CD4-positive, alpha-beta memory T cell (primary cell): ENCODE measurements at regions not wholly inside any gene's neighbourhood (a gene's known extent, or its start where the extent isn't known, plus 50 kb on each side); places are given as distances from the start of the nearest gene placed in this dataset.
A peak's percentile ranks its signal among the peaks of the same experiment; 100 is the strongest.

Experiments
- CTCF ChIA-PET: fragments of 350-600 bp; sonication (Branson Sonifier 250); formaldehyde crosslinking; loops from one replicate; lab custom pipeline; 2021; ENCODE audit warnings: inconsistent platforms; ENCODE audit not compliant: partially characterized antibody; lab: Charles Lee
- POLR2A ChIA-PET: fragments of 350-600 bp; sonication (Branson Sonifier 250); formaldehyde crosslinking; loops from one replicate; lab custom pipeline; 2021; ENCODE audit not compliant: partially characterized antibody; lab: Charles Lee
- DNase-seq, 5 donors: peaks; one replicate each; pipeline versions ENCODE4 v3.0.0 to v3.0.0-alpha.2; 2020 to 2022; ENCODE audit warnings: mixed read lengths in 1 of 5
- H3K27ac ChIP-seq: one replicate; pipeline ENCODE4 v1.7.0; 2013; ENCODE audit warnings: low read depth, low read length
- H3K27me3 ChIP-seq: 2 replicates; pipeline ENCODE4 v1.7.0; 2013; ENCODE audit warnings: mild to moderate bottlenecking, low read length, moderate library complexity; ENCODE audit not compliant: insufficient read depth
- H3K36me3 ChIP-seq: 2 replicates; pipeline ENCODE4 v1.7.0; 2013; ENCODE audit warnings: mild to moderate bottlenecking, low read length, moderate library complexity; ENCODE audit not compliant: insufficient read depth
- H3K4me1 ChIP-seq: 2 replicates; pipeline ENCODE4 v1.7.0; 2013; ENCODE audit warnings: mild to moderate bottlenecking, low read length, moderate library complexity; ENCODE audit not compliant: insufficient read depth
- H3K4me3 ChIP-seq, 2 donors: one replicate each; pipeline ENCODE4 v1.7.0; 2013; ENCODE audit warnings: low read length in 2 of 2, mild to moderate bottlenecking in 1 of 2
- H3K9me3 ChIP-seq, 2 donors: one replicate each; pipeline ENCODE4 v1.7.0; 2013; ENCODE audit warnings: low read length in 2 of 2, control low read depth in 1 of 2; ENCODE audit not compliant: control insufficient read depth in 1 of 2
- H3K27ac Mint-ChIP-seq, 7 donors: one replicate each; pipeline ENCODE4 v1.8.0; 2020 to 2021; ENCODE audit warnings: mixed read lengths in 7 of 7, mild to moderate bottlenecking in 6 of 7, inconsistent platforms in 3 of 7, moderate library complexity in 3 of 7
- H3K27me3 Mint-ChIP-seq, 2 donors: one replicate each; pipeline ENCODE4 v1.8.0; 2020 to 2021; ENCODE audit warnings: mixed read lengths in 2 of 2
- H3K36me3 Mint-ChIP-seq, 2 donors: one replicate each; pipeline ENCODE4 v1.8.0; 2020 to 2021; ENCODE audit warnings: mixed read lengths in 2 of 2, inconsistent platforms in 1 of 2, mild to moderate bottlenecking in 1 of 2
- H3K4me1 Mint-ChIP-seq, 4 donors: one replicate each; pipeline ENCODE4 v1.8.0; 2020 to 2021; ENCODE audit warnings: mixed read lengths in 4 of 4, mild to moderate bottlenecking in 1 of 4
- H3K4me3 Mint-ChIP-seq, 8 donors: one replicate each; pipeline ENCODE4 v1.8.0; 2020 to 2021; ENCODE audit warnings: mixed read lengths in 8 of 8, mild to moderate bottlenecking in 7 of 8, moderate library complexity in 6 of 8, inconsistent platforms in 3 of 8
- H3K9me3 Mint-ChIP-seq, 8 donors: one replicate each; pipeline ENCODE4 v1.8.0; 2020 to 2021; ENCODE audit warnings: mixed read lengths in 8 of 8, mild to moderate bottlenecking in 5 of 8, inconsistent platforms in 3 of 8, moderate library complexity in 1 of 8
- intact Hi-C: fragments of 100-400 bp; cut with micrococcal nuclease; formaldehyde crosslinking; loops from one replicate; pipeline ENCODE4 v1.15.1; 2023

GRCh38 chr2:236735825-236736238 is 166.2 kb downstream of the ACKR3 start:
- Mint-ChIP-seq H3K4me1 (no peaks in the 10 kb centered on the region), H3K4me3 (no peak overlapping the region), H3K9me3 (peaks cover 0 to 5% (median 0%) of the 10 kb centered on the region in 8 donors), H3K27ac (no peak overlapping the region), H3K27me3 (peaks cover 6 to 9% of the 10 kb centered on the region in 2 donors), H3K36me3 (no peaks in the 10 kb centered on the region)
- intact Hi-C loops: no loop called here
- no peak overlapping the region for H3K4me3 ChIP-seq
- H3K9me3 ChIP-seq: no peaks in the 10 kb centered on the region
- H3K36me3 ChIP-seq: no peaks in the 10 kb centered on the region
- H3K27ac ChIP-seq: no peak overlapping the region
- no peak for DNase-seq
- ChIA-PET POLR2A (no interaction called here), CTCF (no interaction called here)
- H3K27me3 ChIP-seq: no peaks in the 10 kb centered on the region
- H3K4me1 ChIP-seq: no peaks in the 10 kb centered on the region

- ChIA-PET CTCF (no interaction called here), POLR2A (no interaction called here)
- Mint-ChIP-seq H3K27ac (no peak overlapping the region), H3K4me1 (no peaks in the 10 kb centered on the region), H3K27me3 (peaks cover 6 to 9% of the 10 kb centered on the region in 2 donors), H3K36me3 (no peaks in the 10 kb centered on the region), H3K4me3 (no peak overlapping the region), H3K9me3 (peaks cover 0 to 5% (median 0%) of the 10 kb centered on the region in 8 donors)
- no peak for DNase-seq
- Histone ChIP-seq H3K4me3 (no peak overlapping the region), H3K27ac (no peak overlapping the region), H3K27me3 (no peaks in the 10 kb centered on the region), H3K9me3 (no peaks in the 10 kb centered on the region), H3K36me3 (no peaks in the 10 kb centered on the region), H3K4me1 (no peaks in the 10 kb centered on the region)
- intact Hi-C loops: no loop called here
These were observed 168.4 kb downstream of the ACKR3 start for GRCh38 chr2:236738030-236738429.

GRCh38 chr2:236738896-236739295 is 169.3 kb downstream of the ACKR3 start:
- no peaks in the 10 kb centered on the region for H3K4me1 ChIP-seq
- no peaks in the 10 kb centered on the region for H3K9me3 ChIP-seq
- H3K27ac ChIP-seq: no peak overlapping the region
- DNase-seq: no peak
- H3K36me3 ChIP-seq: no peaks in the 10 kb centered on the region
- Mint-ChIP-seq H3K27me3 (peaks cover 8% of the 10 kb centered on the region in 2 donors), H3K4me3 (no peak overlapping the region), H3K27ac (no peak overlapping the region), H3K36me3 (no peaks in the 10 kb centered on the region), H3K4me1 (no peaks in the 10 kb centered on the region), H3K9me3 (peaks cover 0 to 5% (median 0%) of the 10 kb centered on the region in 8 donors)
- CTCF ChIA-PET: no interaction called here
- H3K27me3 ChIP-seq: no peaks in the 10 kb centered on the region
- intact Hi-C loops: no loop called here
- POLR2A ChIA-PET: no interaction called here
- no peak overlapping the region for H3K4me3 ChIP-seq

GRCh38 chr2:236739663-236740062 is 170.0 kb downstream of the ACKR3 start:
- DNase-seq: no peak
- ChIA-PET CTCF (interaction anchor here (0.6 kb wide), 1 partner anchor 70 kb away, joined by 3 read pairs; no protein-coding TSS in a partner anchor), POLR2A (no interaction called here)
- H3K9me3 Mint-ChIP-seq: peaks cover 0 to 5% (median 0%) of the 10 kb centered on the region in 8 donors
- no peaks in the 10 kb centered on the region for H3K4me1 Mint-ChIP-seq
- Histone ChIP-seq H3K4me3 (no peak overlapping the region), H3K27me3 (no peaks in the 10 kb centered on the region), H3K4me1 (no peaks in the 10 kb centered on the region), H3K27ac (no peak overlapping the region), H3K36me3 (no peaks in the 10 kb centered on the region), H3K9me3 (no peaks in the 10 kb centered on the region)
- intact Hi-C loops: no loop called here
- H3K27ac Mint-ChIP-seq: peak overlapping the region in 1 of 7 donors; percentile 36
- H3K4me3 Mint-ChIP-seq: no peak overlapping the region
- no peaks in the 10 kb centered on the region for H3K36me3 Mint-ChIP-seq
- H3K27me3 Mint-ChIP-seq: peaks cover 7 to 8% of the 10 kb centered on the region in 2 donors

GRCh38 chr2:236740506-236740905 is 170.9 kb downstream of the ACKR3 start:
- H3K4me1 Mint-ChIP-seq: no peaks in the 10 kb centered on the region
- DNase-seq: no peak
- CTCF ChIA-PET: no interaction called here

GRCh38 chr2:236743039-236743920 is 173.7 kb downstream of the ACKR3 start:
- H3K27ac ChIP-seq: no peak overlapping the region
- no peaks in the 10 kb centered on the region for H3K9me3 ChIP-seq
- Mint-ChIP-seq H3K9me3 (peaks cover 0 to 5% (median 0%) of the 10 kb centered on the region in 8 donors), H3K36me3 (no peaks in the 10 kb centered on the region), H3K4me3 (no peak overlapping the region), H3K27me3 (peaks cover 5 to 11% of the 10 kb centered on the region in 2 donors), H3K4me1 (no peaks in the 10 kb centered on the region), H3K27ac (no peak overlapping the region)
- no peak for DNase-seq
- H3K27me3 ChIP-seq: no peaks in the 10 kb centered on the region
- H3K36me3 ChIP-seq: no peaks in the 10 kb centered on the region
- ChIA-PET CTCF (no interaction called here), POLR2A (no interaction called here)
- H3K4me1 ChIP-seq: no peaks in the 10 kb centered on the region
- intact Hi-C loops: no loop called here
- H3K4me3 ChIP-seq: no peak overlapping the region

More at GRCh38 chr2:236740506-236740905, 170.9 kb downstream of the ACKR3 start:
- no peaks in the 10 kb centered on the region for H3K4me1 ChIP-seq
- no peak overlapping the region for H3K27ac ChIP-seq
- Mint-ChIP-seq H3K36me3 (no peaks in the 10 kb centered on the region), H3K9me3 (peaks cover 0 to 5% (median 0%) of the 10 kb centered on the region in 8 donors), H3K27me3 (peaks cover 7 to 8% of the 10 kb centered on the region in 2 donors), H3K27ac (no peak overlapping the region), H3K4me3 (no peak overlapping the region)
- H3K4me3 ChIP-seq: no peak overlapping the region
- intact Hi-C loops: no loop called here
- POLR2A ChIA-PET: no interaction called here
- no peaks in the 10 kb centered on the region for H3K9me3 ChIP-seq
- no peaks in the 10 kb centered on the region for H3K36me3 ChIP-seq
- no peaks in the 10 kb centered on the region for H3K27me3 ChIP-seq

- Mint-ChIP-seq H3K27me3 (peaks cover 5 to 8% of the 10 kb centered on the region in 2 donors), H3K4me3 (no peak overlapping the region), H3K36me3 (no peaks in the 10 kb centered on the region), H3K27ac (no peak overlapping the region), H3K9me3 (peaks cover 0 to 1% (median 0%) of the 10 kb centered on the region in 8 donors), H3K4me1 (no peaks in the 10 kb centered on the region)
- CTCF ChIA-PET: no interaction called here
- no peaks in the 10 kb centered on the region for H3K36me3 ChIP-seq
- POLR2A ChIA-PET: no interaction called here
- H3K27me3 ChIP-seq: no peaks in the 10 kb centered on the region
- H3K9me3 ChIP-seq: no peaks in the 10 kb centered on the region
- H3K4me3 ChIP-seq: no peak overlapping the region
- no peak for DNase-seq
- no peak overlapping the region for H3K27ac ChIP-seq
- no peaks in the 10 kb centered on the region for H3K4me1 ChIP-seq
- intact Hi-C loops: no loop called here
These were observed 174.3 kb downstream of the ACKR3 start for GRCh38 chr2:236743921-236744280.
